ENCODE measurements at regions not wholly inside any gene's neighbourhood (a gene's known extent, or its start where the extent isn't known, plus 50 kb on each side); places are given as distances from the start of the nearest gene placed in this dataset.

GRCh38 chr7:41147606-41148485, 555.0 kb downstream of the INHBA start:
- no peak for TF ChIP-seq CTCF (IDR thresholded peaks at IDR 0.05; ENCODE audit: extremely low read depth, insufficient read depth, missing control alignments)
- no peak for DNase-seq (ENCODE audit: low spot score)
- in situ Hi-C loops (cut with MboI; ENCODE audit: low pct_unique_long_range_greater_than_20kb, low sequenced_read_pairs, unreplicated experiment), result no loop called here

GRCh38 chr7:41146429-41146828, 556.5 kb downstream of the INHBA start:
- no peak for DNase-seq (ENCODE audit: low spot score)
- in situ Hi-C loops (cut with MboI; ENCODE audit: low pct_unique_long_range_greater_than_20kb, low sequenced_read_pairs, unreplicated experiment), result no loop called here
- TF ChIP-seq CTCF (IDR thresholded peaks at IDR 0.05; ENCODE audit: extremely low read depth, insufficient read depth, missing control alignments), result no peak

GRCh38 chr7:41145656-41146055, 557.2 kb downstream of the INHBA start:
- in situ Hi-C loops (cut with MboI; ENCODE audit: low pct_unique_long_range_greater_than_20kb, low sequenced_read_pairs, unreplicated experiment), result no loop called here
- TF ChIP-seq CTCF (IDR thresholded peaks at IDR 0.05; ENCODE audit: extremely low read depth, insufficient read depth, missing control alignments), result no peak
- no peak for DNase-seq (ENCODE audit: low spot score)

GRCh38 chr7:41142904-41143473, 559.9 kb downstream of the INHBA start:
- DNase-seq (ENCODE audit: low spot score), result no peak
- in situ Hi-C loops (cut with MboI; ENCODE audit: low pct_unique_long_range_greater_than_20kb, low sequenced_read_pairs, unreplicated experiment), result no loop called here
- no peak for TF ChIP-seq CTCF (IDR thresholded peaks at IDR 0.05; ENCODE audit: extremely low read depth, insufficient read depth, missing control alignments)

- in situ Hi-C loops (cut with MboI; ENCODE audit: low pct_unique_long_range_greater_than_20kb, low sequenced_read_pairs, unreplicated experiment), result no loop called here
- TF ChIP-seq CTCF (IDR thresholded peaks at IDR 0.05; ENCODE audit: extremely low read depth, insufficient read depth, missing control alignments), result no peak
- DNase-seq (ENCODE audit: low spot score), result no peak
These were observed 563.1 kb downstream of the INHBA start for GRCh38 chr7:41139789-41140188.

- DNase-seq (ENCODE audit: low spot score), result no peak
- in situ Hi-C loops (cut with MboI; ENCODE audit: low pct_unique_long_range_greater_than_20kb, low sequenced_read_pairs, unreplicated experiment), result no loop called here
- TF ChIP-seq CTCF (IDR thresholded peaks at IDR 0.05; ENCODE audit: extremely low read depth, insufficient read depth, missing control alignments), result no peak
These were observed 566.3 kb downstream of the INHBA start for GRCh38 chr7:41136551-41136950.
